ENCODE measurements at regions not wholly inside any gene's neighbourhood (a gene's known extent, or its start where the extent isn't known, plus 50 kb on each side); places are given as distances from the start of the nearest gene placed in this dataset.
A peak's percentile ranks its signal among the peaks of the same experiment; 100 is the strongest.

GRCh38 chr22:44387486-44387885 is 74.7 kb upstream of the SHISAL1 start:
- DNase-seq (ENCODE audit: low spot score): no peak

- no peak for DNase-seq (ENCODE audit: low spot score)
Measured at GRCh38 chr22:44386386-44387035, 73.8 kb upstream of the SHISAL1 start.

GRCh38 chr22:44385781-44386180 is 73.0 kb upstream of the SHISAL1 start:
- DNase-seq (ENCODE audit: low spot score): no peak

DNA sequence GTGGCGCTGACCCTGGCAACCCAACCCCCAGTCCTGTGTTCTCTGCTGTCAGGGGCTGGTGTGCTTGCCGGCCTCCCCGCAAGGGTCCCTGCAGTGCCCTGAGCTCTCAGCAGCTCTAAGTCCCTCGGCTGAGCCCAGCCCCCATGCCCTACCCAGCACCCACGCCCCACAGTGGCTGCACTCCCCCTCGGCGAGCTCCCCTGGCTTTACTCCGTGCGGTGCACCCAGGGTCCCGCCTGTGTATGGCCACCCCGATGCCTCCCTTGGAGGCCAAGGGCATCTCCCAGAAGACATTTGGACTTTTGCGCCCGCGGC is 72.5 kb upstream of the SHISAL1 start:
- DNase-seq (ENCODE audit: low spot score): no peak

- DNase-seq (ENCODE audit: low spot score): no peak
Measured at GRCh38 chr22:44384563-44385295, 72.0 kb upstream of the SHISAL1 start.

- no peak for DNase-seq (ENCODE audit: low spot score)
Measured at GRCh38 chr22:44383652-44384562, 71.2 kb upstream of the SHISAL1 start.

GRCh38 chr22:44383064-44383575 is 70.4 kb upstream of the SHISAL1 start:
- DNase-seq (ENCODE audit: low spot score): no peak

- DNase-seq (ENCODE audit: low spot score): no peak
Measured at GRCh38 chr22:44382116-44383038, 69.6 kb upstream of the SHISAL1 start.

DNA sequence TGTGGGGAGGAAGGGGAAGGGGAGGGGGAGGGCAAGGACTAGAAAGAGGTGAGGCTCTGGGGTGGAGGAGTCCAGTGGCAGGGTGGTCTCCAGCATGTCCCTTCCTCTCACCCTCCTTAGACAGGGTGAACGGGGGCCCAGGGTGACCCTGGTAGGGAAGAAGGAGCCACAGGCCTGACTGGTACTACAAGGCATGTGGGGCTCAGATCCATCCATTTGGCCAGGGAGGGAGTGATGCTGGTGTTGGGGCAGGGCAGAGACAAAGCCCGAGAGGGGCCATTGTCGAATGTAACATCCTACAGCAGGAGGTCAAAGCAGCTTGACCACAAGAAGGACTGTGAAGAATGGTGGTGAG is 69.0 kb upstream of the SHISAL1 start:
- DNase-seq (ENCODE audit: low spot score): no peak

DNA sequence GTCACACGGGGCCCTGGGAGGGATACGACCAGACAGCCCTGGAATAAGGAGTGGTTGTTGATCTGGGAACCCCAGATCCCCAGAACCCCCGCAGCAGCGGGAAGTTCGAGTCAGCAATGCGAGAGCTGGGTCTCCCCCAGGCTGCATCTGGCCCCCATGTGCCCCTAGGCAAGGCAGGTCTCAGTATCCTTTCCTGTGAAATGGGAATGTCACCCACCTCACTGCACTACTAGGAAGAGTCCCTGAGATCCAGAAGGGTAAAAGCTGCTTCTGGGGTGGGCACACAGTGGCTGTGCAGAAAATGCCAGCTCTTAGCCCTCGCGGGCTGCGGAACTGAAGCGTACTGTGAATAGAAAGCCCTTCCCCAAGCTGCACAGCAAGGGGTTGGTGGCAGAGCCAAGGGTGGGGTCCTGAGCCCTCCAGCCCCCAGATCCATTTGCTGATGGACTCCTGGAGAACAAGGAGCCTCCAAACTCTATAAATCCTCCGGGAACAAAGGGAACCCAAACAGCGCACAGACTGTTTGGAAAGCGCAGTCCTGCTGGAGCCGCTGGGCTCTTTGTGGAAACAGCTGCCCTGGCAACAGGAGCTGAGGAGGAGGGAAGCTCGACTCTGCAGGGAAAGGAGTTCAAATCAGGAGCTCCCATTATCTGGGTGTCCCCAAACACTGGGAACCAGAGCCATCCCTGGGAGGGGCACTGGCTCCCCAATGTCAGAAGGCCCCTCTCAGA is 68.2 kb upstream of the SHISAL1 start:
- peak; percentile 21 for DNase-seq (ENCODE audit: low spot score)

DNA sequence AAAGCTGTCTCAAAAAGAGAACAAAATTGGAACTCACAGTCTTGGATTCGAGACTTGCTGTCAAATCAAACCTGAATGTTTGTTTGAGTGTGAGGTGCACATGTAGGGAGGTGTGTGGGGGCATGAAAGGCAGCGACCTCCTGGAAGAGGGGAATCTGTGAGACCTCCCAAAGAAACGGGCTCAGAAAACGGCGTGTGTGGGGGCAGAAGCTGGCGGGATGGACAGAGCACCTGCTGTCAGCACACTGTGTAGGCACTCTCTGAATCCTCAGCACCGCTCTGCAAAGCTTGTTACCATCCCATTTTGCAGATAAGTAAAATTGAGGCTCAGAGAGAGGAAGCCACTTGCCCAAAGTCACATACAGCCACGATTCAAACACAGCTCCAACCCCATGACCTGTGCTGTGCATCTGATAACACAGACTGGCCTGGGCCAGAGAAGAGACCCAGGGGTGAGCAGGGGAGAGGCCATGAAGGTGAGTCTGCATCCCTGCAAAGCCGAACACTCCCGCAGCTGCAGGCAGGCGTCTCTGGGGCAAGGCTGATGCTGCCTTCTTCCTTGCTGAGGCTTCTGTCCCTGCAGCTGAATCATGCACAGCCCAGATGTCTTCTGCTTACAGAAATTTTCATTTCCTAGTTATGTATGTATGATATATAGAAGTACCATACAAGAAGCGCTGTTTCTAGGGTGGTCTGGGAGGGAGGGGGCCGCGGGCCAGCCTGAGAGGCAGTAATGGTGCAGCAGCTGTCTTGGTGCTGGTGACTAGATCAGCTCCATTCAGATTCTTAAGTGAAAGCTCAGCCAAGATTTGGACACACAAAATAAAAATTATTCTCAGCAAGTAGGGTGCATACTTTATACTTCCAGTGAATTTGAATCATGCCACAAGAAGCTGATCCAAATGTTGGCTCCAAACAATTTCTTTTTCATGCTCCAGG is 67.3 kb upstream of the SHISAL1 start:
- DNase-seq (ENCODE audit: low spot score): no peak

DNA sequence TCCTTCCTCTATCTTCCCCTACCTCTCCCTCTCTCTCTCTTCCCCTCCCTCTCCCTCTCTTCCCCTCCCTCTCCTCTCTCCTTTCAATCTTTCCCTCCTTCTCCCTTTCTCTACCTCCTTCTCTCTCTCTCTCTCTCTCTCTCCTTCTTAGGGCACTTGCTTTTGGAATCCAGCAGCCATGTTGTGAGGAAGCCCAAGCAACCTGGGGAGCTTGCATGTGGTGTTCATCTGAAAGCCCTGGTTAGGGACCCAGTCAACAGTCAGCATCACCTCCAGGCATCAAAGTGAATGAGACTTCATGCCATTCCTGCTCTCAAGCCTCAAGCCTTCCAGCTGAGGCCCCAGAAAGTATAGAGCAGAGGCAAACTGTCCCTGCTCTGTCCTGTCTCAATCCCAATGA is 65.6 kb upstream of the SHISAL1 start:
- no peak for DNase-seq (ENCODE audit: low spot score)

GRCh38 chr22:44375451-44375850 is 62.7 kb upstream of the SHISAL1 start:
- DNase-seq (ENCODE audit: low spot score): no peak

DNA sequence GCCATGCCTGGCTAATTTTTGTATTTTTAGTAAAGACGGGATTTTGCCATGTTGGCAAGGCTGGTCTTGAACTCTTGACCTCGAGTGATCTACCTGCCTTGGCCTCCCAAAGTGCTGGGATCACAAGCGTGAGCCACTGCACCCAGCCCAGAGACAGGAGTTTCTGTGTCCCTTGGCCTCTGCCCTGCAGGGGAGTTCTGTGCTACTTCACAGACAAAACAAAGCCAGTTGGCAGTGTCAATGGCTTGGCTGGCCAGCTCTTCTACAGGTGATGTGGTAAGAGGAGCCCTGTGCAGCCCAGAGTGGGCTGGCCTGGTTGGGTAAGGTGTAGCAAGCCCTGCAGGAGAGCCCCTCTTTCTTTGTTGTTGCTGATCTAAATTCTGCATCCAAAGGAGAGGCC is 60.5 kb upstream of the SHISAL1 start:
- no peak for DNase-seq (ENCODE audit: low spot score)

GRCh38 chr22:44372611-44373010 is 59.9 kb upstream of the SHISAL1 start:
- DNase-seq (ENCODE audit: low spot score): no peak

DNA sequence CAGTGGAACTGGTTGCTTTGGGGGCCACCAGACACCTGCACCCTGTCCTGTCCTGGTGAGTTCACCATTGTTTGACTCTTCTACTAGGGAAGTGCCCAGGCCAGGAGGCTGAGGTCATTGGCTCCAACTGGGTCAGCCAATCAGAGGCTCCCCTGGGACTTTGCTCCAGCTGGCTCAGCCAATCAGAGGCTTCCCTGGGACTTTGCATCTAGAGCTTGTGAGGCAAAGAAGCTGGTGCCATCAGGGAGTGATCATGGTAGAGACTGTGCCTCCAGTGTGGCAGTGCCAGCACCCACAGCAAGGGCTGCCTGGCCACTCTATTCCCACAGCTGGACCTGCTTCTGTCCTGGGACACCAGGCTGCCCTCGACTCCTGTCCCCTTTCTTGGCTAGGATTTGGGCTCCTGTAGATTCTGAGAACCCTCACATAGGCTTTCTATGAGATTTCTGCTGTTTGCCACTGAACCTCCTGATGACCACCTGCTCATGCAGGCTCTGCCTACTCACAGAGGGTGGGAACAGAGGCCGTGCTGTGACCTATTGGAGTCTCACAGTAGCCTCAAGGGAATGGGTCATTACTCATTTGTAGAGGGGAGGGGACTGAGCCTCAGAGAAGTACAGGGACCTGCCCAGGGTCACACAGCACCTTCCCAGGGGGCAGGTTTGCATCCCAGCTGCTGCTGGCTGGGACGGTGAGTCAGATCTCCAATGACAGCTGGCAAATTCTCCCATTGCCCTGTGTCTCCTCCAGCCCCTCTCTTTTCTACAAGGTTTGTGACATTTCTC is 59.2 kb upstream of the SHISAL1 start:
- no peak for DNase-seq (ENCODE audit: low spot score)

DNA sequence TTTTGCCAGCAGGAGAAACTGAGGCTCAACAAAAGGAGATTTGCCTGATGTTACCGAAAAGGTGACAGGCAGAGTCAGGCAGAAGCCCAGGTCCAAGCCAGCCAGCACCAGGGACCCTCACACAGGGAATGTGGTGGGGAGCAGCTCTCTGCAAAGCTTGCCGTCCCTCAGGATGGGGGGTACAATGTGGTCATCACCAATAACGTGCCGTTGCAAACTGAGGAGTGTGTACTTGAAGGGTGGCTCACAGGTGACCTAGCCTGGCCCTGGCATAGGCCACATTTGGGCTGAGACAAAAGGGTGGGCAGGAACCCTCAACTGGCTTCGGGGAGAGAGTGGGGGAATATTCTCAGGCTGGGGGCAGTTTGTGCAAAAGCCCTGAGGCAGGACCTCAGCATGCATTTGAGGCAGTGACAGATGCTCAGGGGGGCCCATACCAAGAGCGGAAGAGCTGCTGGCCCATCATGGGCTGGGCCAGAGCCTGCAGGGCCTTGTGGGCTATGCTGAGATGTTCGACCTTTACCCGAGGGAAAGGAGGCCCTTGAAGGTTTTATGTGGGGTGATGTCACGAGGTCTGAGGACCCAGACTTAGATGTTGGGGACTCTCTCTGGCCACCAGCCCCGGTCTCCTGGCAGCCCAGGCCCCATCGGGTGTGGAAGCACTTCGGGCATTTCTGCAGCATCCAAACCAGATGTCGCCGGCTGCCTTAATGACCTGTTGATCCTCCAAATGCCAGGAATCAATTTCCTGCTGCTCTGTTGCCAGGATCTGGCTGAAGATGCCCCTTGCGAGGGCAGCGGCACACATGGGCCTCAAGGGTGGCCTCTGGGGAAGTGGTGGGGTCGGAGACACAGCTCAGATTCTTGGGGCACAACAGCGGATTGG is 57.4 kb upstream of the SHISAL1 start:
- DNase-seq (ENCODE audit: low spot score): no peak

- no peak for DNase-seq (ENCODE audit: low spot score)
Measured at GRCh38 chr22:44369293-44369661, 56.5 kb upstream of the SHISAL1 start.

All from Ammon's horn (tissue), 1 donor.